Activated naive CD8-positive, alpha-beta T cell treated with anti-CD3 and anti-CD28 coated beads, Interleukin-2, amount 50 U/mL, for 24 hours (primary cell): ENCODE measurements at regions not wholly inside any gene's neighbourhood (a gene's known extent, or its start where the extent isn't known, plus 50 kb on each side); places are given as distances from the start of the nearest gene placed in this dataset.
"Not testable (repeated sequence)": the region's sequence is repeated elsewhere in the genome, so short reads cannot be mapped to it uniquely, and the experiment has no call there.

Experiments
- ATAC-seq: fragments of 150-1000 bp; cut with Tn5 transposase; one replicate; pipeline ENCODE4 v1.10.0; 2021
- DNase-seq: peaks from one replicate; pipeline ENCODE4 v3.0.0; 2021
- H3K27ac Mint-ChIP-seq: one replicate; pipeline ENCODE4 v1.8.0; 2021; ENCODE audit warnings: mild to moderate bottlenecking, mixed read lengths
- H3K27me3 Mint-ChIP-seq: one replicate; pipeline ENCODE4 v1.8.0; 2021; ENCODE audit warnings: mixed read lengths
- H3K36me3 Mint-ChIP-seq: one replicate; pipeline ENCODE4 v1.8.0; 2021; ENCODE audit warnings: low read depth, mixed read lengths
- H3K4me1 Mint-ChIP-seq: one replicate; pipeline ENCODE4 v1.8.0; 2021; ENCODE audit warnings: mixed read lengths
- H3K4me3 Mint-ChIP-seq: one replicate; pipeline ENCODE4 v1.8.0; 2021; ENCODE audit warnings: mild to moderate bottlenecking, moderate library complexity, mixed read lengths
- H3K9me3 Mint-ChIP-seq: one replicate; pipeline ENCODE4 v1.8.0; 2021; ENCODE audit warnings: mixed read lengths

DNA sequence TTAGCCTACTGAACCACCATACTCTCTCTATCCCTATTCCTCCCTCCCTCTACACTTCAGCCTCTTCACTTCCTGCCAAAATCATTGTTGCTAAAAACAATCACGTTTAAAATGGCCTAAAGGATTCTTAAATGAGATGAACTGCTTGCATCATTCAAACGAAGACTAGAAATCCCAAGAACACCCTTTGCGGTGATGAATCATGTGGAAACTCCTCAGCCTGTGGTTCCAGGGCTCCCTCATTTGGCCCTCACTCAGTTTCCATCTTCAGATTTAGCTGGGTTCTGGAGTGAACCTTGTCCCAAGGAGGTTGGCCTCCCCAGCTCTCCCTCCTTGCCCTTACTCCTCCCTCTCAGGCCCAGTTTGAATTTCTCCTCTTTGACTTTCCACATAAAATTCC lies 125.6 kb upstream of the CDC42EP3 start:
- Mint-ChIP-seq H3K9me3 (no peaks in the 10 kb centered on the region), H3K27ac (peak overlapping the region; percentile 23), H3K4me1 (peaks cover 19% of the 10 kb centered on the region), H3K36me3 (no peaks in the 10 kb centered on the region), H3K27me3 (no peaks in the 10 kb centered on the region), H3K4me3 (no peak overlapping the region)
- ATAC-seq (no peak), DNase-seq (no peak)

DNA sequence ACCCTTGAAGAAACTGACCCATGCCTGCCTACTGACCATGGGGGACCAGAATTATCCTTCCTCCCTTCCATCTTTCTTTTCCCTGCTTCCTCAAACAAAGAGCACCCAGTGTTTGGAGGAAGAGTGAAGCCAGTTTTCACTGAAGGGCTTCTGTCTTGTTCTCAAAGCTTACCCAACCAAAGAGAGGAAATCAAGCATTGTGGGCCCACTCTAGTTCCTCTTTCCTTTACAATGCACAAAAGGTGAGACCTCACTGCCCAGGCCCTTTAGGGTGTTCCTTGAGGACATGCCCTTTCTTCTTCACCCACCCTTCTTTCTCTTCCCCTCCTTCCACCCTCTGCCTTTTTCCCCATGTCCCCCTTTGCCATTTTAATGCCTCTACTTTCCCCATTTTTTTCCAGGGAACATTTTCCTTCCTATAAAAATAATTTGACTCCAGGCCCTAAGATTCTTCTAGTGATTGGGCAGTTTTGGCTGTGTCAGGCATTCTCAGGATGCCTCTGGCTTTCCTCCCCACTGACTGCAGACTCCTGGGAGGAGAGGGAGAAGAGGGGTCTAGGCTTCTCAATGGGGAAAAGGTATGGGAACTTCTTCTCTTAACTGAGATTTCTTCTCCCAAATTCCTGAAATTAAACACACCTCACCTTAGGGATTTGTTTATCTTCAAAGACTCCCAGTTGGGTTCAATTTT lies 126.6 kb upstream of the RMDN2 start:
- H3K27ac Mint-ChIP-seq, result no peak overlapping the region
- DNase-seq (no peak), ATAC-seq (no peak)

DNA sequence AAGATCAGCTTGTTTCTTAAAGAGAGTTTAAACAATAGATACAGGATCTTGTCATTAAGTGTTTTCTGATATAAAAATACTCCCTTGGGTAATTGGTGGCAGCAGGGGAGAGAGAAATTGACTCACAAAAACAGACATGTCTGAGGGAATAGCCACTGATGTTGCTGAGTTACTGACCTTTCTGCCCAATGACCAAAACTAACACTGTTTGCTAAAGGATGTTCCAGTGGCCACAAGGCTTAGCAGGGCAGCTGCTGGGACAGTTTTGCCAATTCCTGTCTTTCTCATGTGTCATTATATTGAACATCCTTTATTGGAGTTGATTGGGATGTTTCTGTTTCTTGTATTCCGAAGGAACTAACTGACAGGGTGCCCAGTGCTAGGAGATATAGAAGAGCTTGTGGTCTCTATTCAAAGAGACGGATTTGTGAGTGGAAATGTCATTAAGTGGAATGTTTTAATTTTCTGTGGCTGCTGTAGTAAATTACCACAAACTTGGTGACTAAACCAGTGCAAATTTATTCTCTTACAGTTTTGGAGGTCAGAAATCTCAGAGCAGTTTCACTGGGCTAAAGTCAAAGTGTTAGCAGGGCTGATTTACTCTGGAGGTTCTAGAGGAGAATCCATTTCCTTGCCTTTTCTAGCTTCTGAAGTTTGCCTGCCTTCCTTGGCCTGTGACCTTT lies 124.8 kb upstream of the RMDN2 start:
- no peak overlapping the region for H3K27ac Mint-ChIP-seq
- ATAC-seq (no peak), DNase-seq (no peak)

More for the DNA sequence above, 126.6 kb upstream of the RMDN2 start:
- H3K36me3 Mint-ChIP-seq, result no peaks in the 10 kb centered on the region
- no peak overlapping the region for H3K4me3 Mint-ChIP-seq
- no peaks in the 10 kb centered on the region for H3K9me3 Mint-ChIP-seq
- no peaks in the 10 kb centered on the region for H3K27me3 Mint-ChIP-seq
- H3K4me1 Mint-ChIP-seq, result peaks cover 19% of the 10 kb centered on the region

DNA sequence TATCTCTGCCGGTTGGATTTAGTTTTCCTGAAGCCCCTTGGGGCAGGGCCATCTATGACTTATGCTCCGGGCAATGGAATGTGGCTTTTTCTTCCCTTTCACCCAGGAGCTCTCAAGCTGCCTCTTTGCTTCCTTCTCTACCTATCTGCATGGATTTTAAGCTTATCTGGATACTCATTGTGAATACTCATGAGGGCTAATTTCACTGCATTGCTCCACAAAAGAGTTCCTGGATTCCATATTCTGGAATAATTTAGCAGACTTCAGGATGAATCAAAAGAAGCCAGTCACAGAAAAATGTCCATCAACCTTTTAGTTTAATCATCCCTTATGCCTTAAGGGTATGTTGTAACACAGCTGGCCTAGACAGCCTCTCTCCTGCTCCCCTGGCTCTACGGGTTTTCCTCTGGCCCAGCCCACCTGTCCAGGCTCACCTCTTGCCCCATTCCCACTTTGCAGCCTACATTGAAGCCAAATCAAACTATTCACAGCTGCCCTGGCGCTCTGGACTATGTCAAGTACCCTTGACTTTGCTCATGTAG lies 122.8 kb upstream of the RMDN2 start:
- Mint-ChIP-seq H3K27ac (no peak overlapping the region), H3K4me1 (peaks cover 12% of the 10 kb centered on the region), H3K9me3 (peaks cover 10% of the 10 kb centered on the region), H3K27me3 (no peaks in the 10 kb centered on the region), H3K36me3 (peaks cover 1% of the 10 kb centered on the region), H3K4me3 (no peak overlapping the region)
- no peak for DNase-seq
- ATAC-seq, result no peak

More for the DNA sequence above, 124.8 kb upstream of the RMDN2 start:
- Mint-ChIP-seq H3K27me3 (no peaks in the 10 kb centered on the region), H3K9me3 (no peaks in the 10 kb centered on the region), H3K4me1 (peaks cover 19% of the 10 kb centered on the region), H3K4me3 (no peak overlapping the region), H3K36me3 (no peaks in the 10 kb centered on the region)

DNA sequence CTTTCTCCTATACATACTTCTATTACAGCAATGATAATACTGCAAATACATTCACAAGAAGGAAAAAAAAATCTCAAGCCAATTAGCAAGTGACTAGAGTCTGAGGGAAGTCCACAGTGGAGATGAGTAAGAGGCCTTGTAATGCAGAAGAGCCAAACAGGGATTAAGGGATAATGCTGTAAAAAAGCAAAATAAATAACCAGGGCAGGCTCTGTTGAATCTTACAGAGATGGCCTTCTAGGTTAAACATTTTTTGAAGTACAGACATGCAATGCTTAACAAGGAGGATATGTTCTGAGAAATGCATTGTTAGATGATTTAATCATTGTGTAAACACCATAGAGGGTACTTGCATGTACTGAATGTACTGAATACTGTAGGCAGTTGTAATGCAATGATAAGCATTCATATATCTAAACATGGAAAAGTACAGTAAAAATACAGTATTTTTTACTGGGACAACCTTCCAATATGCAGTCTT lies 122.1 kb upstream of the RMDN2 start:
- DNase-seq (no peak), ATAC-seq (no peak)
- peaks cover 8% of the 10 kb centered on the region for H3K4me1 Mint-ChIP-seq
- H3K36me3 Mint-ChIP-seq, result peaks cover 1% of the 10 kb centered on the region
- H3K4me3 Mint-ChIP-seq, result no peak overlapping the region
- no peak overlapping the region for H3K27ac Mint-ChIP-seq
- H3K9me3 Mint-ChIP-seq, result peaks cover 15% of the 10 kb centered on the region
- no peaks in the 10 kb centered on the region for H3K27me3 Mint-ChIP-seq

DNA sequence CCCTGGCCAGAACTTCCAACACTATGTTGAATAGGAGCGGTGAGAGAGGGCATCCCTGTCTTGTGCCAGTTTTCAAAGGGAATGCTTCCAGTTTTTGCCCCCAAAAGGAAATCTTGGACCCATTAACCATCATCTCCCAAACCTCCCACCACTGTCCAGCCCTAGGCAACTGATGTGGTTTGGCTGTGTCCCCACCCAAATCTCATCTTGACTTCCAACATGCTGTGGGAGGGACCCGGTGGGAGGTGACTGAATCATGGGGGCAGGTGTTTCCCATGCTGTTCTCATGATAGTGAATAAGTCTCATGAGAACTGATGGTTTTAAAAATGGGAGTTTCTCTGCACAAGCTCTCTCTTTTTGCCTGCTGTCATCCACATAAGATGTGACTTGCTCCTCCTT lies 119.1 kb upstream of the RMDN2 start:
- H3K27ac Mint-ChIP-seq, DNase-seq, H3K4me3 Mint-ChIP-seq, H3K27me3 Mint-ChIP-seq, H3K4me1 Mint-ChIP-seq, ATAC-seq, H3K36me3 Mint-ChIP-seq: not testable (repeated sequence)
- peaks cover 21% of the 10 kb centered on the region for H3K9me3 Mint-ChIP-seq

DNA sequence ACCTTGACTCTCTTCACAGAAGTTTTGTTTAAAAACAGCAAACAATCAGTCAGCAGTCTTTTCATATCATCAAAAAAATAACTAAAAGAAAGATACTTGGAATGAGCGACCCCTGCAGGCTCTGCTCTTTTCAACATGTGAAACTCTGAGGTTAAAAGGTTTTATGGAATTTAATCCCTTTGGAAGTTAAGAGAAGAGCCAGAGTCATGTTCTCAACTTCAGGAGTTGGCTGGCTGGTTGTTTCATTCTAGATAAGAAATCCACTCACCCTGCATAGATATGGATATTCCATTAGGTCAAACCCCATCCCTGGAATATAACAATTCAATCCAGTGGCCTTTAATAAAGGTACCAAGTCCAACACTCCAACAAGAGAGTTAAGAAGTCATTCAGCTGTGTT lies 115.6 kb upstream of the RMDN2 start:
- peaks cover 21% of the 10 kb centered on the region for H3K9me3 Mint-ChIP-seq
- DNase-seq, result no peak
- no peak for ATAC-seq
- no peaks in the 10 kb centered on the region for H3K27me3 Mint-ChIP-seq
- H3K4me3 Mint-ChIP-seq, result no peak overlapping the region
- H3K36me3 Mint-ChIP-seq, result peaks cover 1% of the 10 kb centered on the region
- H3K4me1 Mint-ChIP-seq, result peaks cover 6% of the 10 kb centered on the region
- no peak overlapping the region for H3K27ac Mint-ChIP-seq

DNA sequence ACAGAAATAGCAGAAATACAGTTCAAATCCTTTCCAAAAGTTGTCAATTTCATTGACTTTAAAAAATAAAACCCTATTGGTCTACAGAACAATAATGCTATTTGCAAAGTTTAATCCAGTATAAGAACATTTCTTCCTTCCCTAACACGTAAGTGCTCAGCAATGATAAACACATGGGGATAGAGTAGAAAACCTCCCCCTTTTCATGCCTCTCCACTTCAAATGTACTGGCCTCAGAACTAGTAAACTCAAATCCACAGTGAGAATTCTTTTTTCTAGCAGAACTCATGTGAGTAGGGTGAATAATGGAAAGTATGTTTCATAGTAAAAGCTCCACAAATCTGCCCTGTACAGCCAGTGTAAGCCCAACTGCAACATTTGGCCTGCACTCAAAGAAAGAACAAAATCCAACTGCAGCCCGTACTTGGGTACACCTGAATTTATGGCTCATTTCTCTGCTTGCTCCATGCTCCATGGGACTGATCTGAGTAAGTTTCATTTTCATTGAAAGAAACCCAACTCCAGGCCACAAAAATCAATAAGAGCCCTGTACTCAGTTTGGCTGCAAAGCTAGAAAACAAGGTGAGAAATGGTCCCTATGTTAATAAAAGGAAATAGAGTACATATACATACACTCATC lies 115.0 kb upstream of the RMDN2 start:
- no peak overlapping the region for H3K4me3 Mint-ChIP-seq
- ATAC-seq, result no peak
- H3K9me3 Mint-ChIP-seq, result peaks cover 21% of the 10 kb centered on the region
- peaks cover 1% of the 10 kb centered on the region for H3K36me3 Mint-ChIP-seq
- no peak overlapping the region for H3K27ac Mint-ChIP-seq
- no peaks in the 10 kb centered on the region for H3K27me3 Mint-ChIP-seq
- DNase-seq, result no peak
- peaks cover 6% of the 10 kb centered on the region for H3K4me1 Mint-ChIP-seq

DNA sequence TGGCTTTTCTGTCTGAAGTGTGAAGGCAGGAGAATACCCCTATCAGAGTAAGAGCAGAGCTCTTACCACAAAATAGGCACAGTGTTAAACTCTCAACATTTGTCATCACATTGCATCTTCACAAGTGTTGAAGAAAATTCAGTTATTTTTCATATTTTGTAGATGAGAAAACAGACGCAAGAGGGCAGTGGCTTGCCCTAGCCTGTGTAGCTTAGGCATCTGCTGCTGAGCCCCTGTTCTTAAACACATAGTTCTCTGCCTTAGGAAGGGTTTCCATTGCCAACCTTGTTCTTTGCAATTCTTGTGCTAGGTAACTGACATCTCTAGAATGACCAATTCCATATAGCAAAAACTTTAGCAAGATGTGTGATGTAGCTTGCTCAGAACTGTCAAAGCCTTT lies 112.7 kb upstream of the RMDN2 start:
- H3K9me3 Mint-ChIP-seq, result peaks cover 9% of the 10 kb centered on the region
- no peaks in the 10 kb centered on the region for H3K27me3 Mint-ChIP-seq
- no peak for DNase-seq
- no peak overlapping the region for H3K27ac Mint-ChIP-seq
- H3K4me1 Mint-ChIP-seq, result peaks cover 6% of the 10 kb centered on the region
- no peak overlapping the region for H3K4me3 Mint-ChIP-seq
- ATAC-seq, result no peak
- H3K36me3 Mint-ChIP-seq, result no peaks in the 10 kb centered on the region

DNA sequence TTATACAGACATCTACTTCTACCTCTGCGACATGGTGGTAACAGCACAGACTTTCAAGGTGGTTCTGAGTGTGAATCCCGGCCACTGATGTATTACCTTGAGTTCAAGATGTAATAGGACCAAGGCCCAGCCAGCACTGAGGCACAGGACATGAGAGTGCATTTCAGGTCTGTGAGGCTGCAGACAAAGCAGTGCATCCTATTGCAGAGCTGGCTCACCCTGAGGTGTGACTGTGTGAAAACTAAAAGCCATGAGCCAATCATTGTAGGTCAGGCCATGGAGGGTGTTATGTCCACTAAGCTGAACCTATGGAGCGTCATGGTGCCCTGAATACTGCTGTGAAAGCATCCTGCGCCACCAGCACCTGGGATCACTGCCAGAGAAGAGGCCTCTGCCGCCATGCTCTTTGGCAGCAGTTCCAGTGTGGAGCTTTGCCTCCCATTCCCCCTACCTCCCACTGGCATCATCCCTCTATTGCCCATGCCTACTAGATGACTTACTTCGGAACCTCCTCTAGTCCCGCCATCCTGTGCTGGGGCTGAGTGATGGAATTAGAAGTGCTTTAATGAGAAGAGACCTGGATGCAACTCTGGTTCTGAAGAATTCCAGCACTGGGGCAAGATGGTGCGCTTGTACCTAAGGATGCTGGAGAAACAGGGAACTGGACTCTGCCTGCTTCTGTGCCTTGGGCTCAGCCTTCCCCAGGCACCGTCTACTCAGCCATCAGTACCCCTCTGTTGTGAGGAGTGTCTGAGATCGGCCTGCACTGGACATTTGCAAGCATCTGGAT lies 112.0 kb upstream of the RMDN2 start:
- Mint-ChIP-seq H3K4me1 (peaks cover 6% of the 10 kb centered on the region), H3K9me3 (peaks cover 6% of the 10 kb centered on the region), H3K27ac (no peak overlapping the region), H3K27me3 (no peaks in the 10 kb centered on the region), H3K36me3 (no peaks in the 10 kb centered on the region), H3K4me3 (no peak overlapping the region)
- DNase-seq, result no peak
- ATAC-seq, result no peak

DNA sequence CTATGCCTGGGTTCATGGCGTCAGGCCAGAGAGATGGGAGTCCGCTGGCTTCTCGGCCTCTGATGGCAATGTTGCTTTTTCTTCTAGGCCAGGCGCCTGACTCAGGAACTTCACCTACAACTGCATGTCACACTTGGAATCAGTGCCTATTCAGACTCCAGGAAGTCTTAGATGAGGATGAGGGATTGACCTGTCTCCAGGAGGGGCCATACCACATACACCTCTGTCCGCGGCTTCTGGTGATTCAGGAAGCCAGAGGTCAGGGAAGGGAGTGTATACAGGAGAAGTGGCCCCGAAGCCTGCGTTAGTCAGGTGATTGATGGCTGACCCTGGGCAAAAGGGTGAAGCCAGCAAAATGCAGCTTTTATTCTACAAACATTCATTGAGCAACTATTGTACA lies 109.1 kb upstream of the RMDN2 start:
- no peak for DNase-seq
- H3K9me3 Mint-ChIP-seq, result peaks cover 6% of the 10 kb centered on the region
- H3K27me3 Mint-ChIP-seq, result no peaks in the 10 kb centered on the region
- H3K36me3 Mint-ChIP-seq, result no peaks in the 10 kb centered on the region
- no peak for ATAC-seq
- no peak overlapping the region for H3K27ac Mint-ChIP-seq
- H3K4me1 Mint-ChIP-seq, result no peaks in the 10 kb centered on the region
- H3K4me3 Mint-ChIP-seq, result no peak overlapping the region

DNA sequence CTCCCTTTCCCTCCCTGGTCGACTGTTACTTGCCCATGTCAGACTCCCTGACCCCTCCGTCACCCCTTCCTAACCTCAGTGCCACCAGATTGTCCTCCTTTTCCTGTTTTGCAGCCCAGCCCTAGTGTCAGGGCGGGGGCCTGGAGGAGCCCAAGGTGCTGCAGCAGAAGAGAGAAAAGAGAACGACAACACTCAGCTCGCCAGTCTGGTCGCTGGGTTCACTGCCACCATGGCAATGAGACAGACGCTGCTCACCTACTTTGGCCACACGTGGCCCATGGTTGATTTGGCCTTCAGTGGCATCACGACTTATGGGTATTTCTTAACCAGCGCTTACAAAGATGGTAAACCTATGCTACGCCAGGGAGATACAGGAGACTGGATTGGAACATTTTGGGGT lies 108.4 kb upstream of the RMDN2 start:
- DNase-seq (no peak), ATAC-seq (no peak)
- Mint-ChIP-seq H3K4me1 (no peaks in the 10 kb centered on the region), H3K27me3 (no peaks in the 10 kb centered on the region), H3K9me3 (peaks cover 6% of the 10 kb centered on the region), H3K4me3 (no peak overlapping the region), H3K36me3 (no peaks in the 10 kb centered on the region), H3K27ac (no peak overlapping the region)

DNA sequence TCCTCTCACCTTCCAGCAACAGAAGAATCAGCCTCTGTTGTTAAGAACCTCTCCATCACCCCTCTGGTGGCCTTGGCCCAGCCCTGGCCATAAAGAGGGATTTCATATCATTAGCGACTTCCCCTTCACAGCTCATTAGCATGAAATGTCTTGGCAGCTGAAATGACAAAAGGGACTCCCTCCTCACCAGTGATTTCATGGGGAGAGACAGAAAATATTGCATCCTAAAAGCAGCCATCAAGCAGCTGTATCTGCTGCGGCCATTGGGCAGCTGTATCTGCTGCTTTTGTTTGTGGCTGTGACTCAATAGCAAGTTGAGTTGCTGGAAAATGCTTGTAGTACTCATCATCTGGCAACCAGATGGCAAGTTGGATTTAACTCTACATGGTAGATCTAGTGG lies 105.9 kb upstream of the RMDN2 start:
- Mint-ChIP-seq H3K27ac (no peak overlapping the region), H3K4me3 (no peak overlapping the region), H3K36me3 (no peaks in the 10 kb centered on the region), H3K4me1 (peaks cover 13% of the 10 kb centered on the region), H3K27me3 (no peaks in the 10 kb centered on the region), H3K9me3 (peaks cover 6% of the 10 kb centered on the region)
- DNase-seq (no peak), ATAC-seq (no peak)

DNA sequence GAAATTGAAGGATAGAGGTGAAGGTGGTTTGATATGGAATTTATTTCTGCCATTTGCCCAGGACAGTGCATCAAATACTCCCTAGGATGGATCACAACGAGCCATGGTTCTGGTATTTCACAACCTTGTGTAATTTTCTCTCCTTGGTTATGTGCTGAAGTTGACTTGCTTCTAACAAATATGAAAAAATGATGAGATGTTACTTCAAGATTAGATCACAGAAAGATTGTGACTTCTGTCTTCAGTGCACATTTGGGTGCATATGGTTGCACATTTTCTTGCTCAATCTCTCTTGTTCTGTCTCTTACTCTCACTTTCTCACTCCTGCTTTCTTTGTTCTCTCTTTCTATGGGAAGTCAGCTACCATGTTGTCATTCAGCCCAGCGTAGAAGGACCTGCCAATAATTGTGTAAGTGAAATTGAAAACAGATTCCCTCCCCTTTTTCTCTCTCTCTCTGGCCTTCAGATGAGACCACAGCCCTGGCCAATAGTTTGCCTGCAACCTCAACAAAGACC lies 104.6 kb upstream of the RMDN2 start:
- ATAC-seq, result no peak
- H3K4me3 Mint-ChIP-seq, result no peak overlapping the region
- H3K36me3 Mint-ChIP-seq, result no peaks in the 10 kb centered on the region
- H3K9me3 Mint-ChIP-seq, result peaks cover 6% of the 10 kb centered on the region
- no peak overlapping the region for H3K27ac Mint-ChIP-seq
- peaks cover 13% of the 10 kb centered on the region for H3K4me1 Mint-ChIP-seq
- H3K27me3 Mint-ChIP-seq, result no peaks in the 10 kb centered on the region
- DNase-seq, result no peak
